ENCODE measurements at regions not wholly inside any gene's neighbourhood (a gene's known extent, or its start where the extent isn't known, plus 50 kb on each side); places are given as distances from the start of the nearest gene placed in this dataset.

GRCh38 chr11:37317803-37318202 lies 719.8 kb upstream of the RAG2 start:
- Histone ChIP-seq H3K27ac (no peak overlapping the region), H3K9me3 (no peaks in the 10 kb centered on the region), H3K4me1 (no peaks in the 10 kb centered on the region), H3K4me2 (no peak overlapping the region), H3K4me3 (no peak overlapping the region)
- ATAC-seq (no peak), FAIRE-seq (no peak), DNase-seq (ENCODE audit: low read depth in 1 of 2, low spot score in 1 of 2) (no peak)
- CTCF ChIA-PET = no interaction called here
- POLR2A ChIA-PET = no interaction called here
- WGBS (ENCODE audit: missing lambda C conversion rate) = 0% methylated on average over 1 of the region's 1 CpG
- TF ChIP-seq CEBPB (IDR thresholded peaks at IDR 0.05) (no peak), ZSCAN20 (CRISPR knock-in tag; IDR thresholded peaks at IDR 0.05) (no peak), ZNF302 (CRISPR knock-in tag; IDR thresholded peaks at IDR 0.05) (no peak), CTCF (IDR thresholded peaks at IDR 0.05) (no peak), PBX3 (IDR thresholded peaks at IDR 0.05) (no peak), HMGXB4 (CRISPR knock-in tag; IDR thresholded peaks at IDR 0.05; ENCODE audit: borderline replicate concordance) (no peak), NPAS2 (CRISPR knock-in tag; IDR thresholded peaks at IDR 0.05; ENCODE audit: borderline replicate concordance) (no peak), KDM1A (IDR thresholded peaks at IDR 0.05; ENCODE audit: low read depth) (no peak), ZFP36 (IDR thresholded peaks at IDR 0.05; ENCODE audit: borderline replicate concordance, partially characterized antibody) (no peak), JUNB (IDR thresholded peaks at IDR 0.05) (no peak), HOXB13 (CRISPR knock-in tag; IDR thresholded peaks at IDR 0.05; ENCODE audit: low read depth) (no peak)

- TF ChIP-seq MYC (IDR thresholded peaks at IDR 0.05; ENCODE audit: borderline replicate concordance, low read length) (no peak), USF2 (IDR thresholded peaks at IDR 0.05) (no peak), ZFP36 (IDR thresholded peaks at IDR 0.05; ENCODE audit: borderline replicate concordance, partially characterized antibody) (no peak)
- ATAC-seq (no peak), FAIRE-seq (no peak), DNase-seq (ENCODE audit: low read depth in 1 of 2, low spot score in 1 of 2) (no peak)
- POLR2A ChIA-PET = no interaction called here
- Histone ChIP-seq H3K27ac (no peak overlapping the region), H3K4me2 (no peak overlapping the region), H3K4me1 (no peaks in the 10 kb centered on the region), H3K9me3 (no peaks in the 10 kb centered on the region), H3K4me3 (no peak overlapping the region)
- 2% methylated on average over 2 of the region's 2 CpGs for WGBS (ENCODE audit: missing lambda C conversion rate)
- CTCF ChIA-PET = no interaction called here
These were observed 715.2 kb upstream of the RAG2 start for GRCh38 chr11:37313266-37313665.

GRCh38 chr11:37306563-37306962 lies 708.5 kb upstream of the RAG2 start:
- Histone ChIP-seq H3K4me3 (no peak overlapping the region), H3K4me1 (no peaks in the 10 kb centered on the region), H3K9me3 (no peaks in the 10 kb centered on the region), H3K4me2 (no peak overlapping the region), H3K27ac (no peak overlapping the region)
- POLR2A ChIA-PET = no interaction called here
- CTCF ChIA-PET = no interaction called here
- DNase-seq (ENCODE audit: low read depth in 1 of 2, low spot score in 1 of 2) = no peak
- WGBS (ENCODE audit: missing lambda C conversion rate) = 0% methylated on average over 1 of the region's 1 CpG
- no peak for FAIRE-seq
- no peak for ATAC-seq
- no peak for TF ChIP-seq BCL3 (IDR thresholded peaks at IDR 0.05)
- TF ChIP-seq EP300 (IDR thresholded peaks at IDR 0.05) = no peak
- TF ChIP-seq SREBF2 (IDR thresholded peaks at IDR 0.05) = no peak
- no peak for TF ChIP-seq ELK1 (IDR thresholded peaks at IDR 0.05; ENCODE audit: low read depth, low read length)
- TF ChIP-seq TP53 (CRISPR knock-in tag; IDR thresholded peaks at IDR 0.05) = no peak
- TF ChIP-seq PBX3 (IDR thresholded peaks at IDR 0.05) = no peak
- TF ChIP-seq MAX (IDR thresholded peaks at IDR 0.05) = no peak
- no peak for TF ChIP-seq CTCF (IDR thresholded peaks at IDR 0.05)
- no peak for TF ChIP-seq EHF (CRISPR knock-in tag; IDR thresholded peaks at IDR 0.05)
- no peak for TF ChIP-seq ESRRA (IDR thresholded peaks at IDR 0.05; ENCODE audit: borderline replicate concordance, low read length)
